ENCODE measurements at regions not wholly inside any gene's neighbourhood (a gene's known extent, or its start where the extent isn't known, plus 50 kb on each side); places are given as distances from the start of the nearest gene placed in this dataset.

GRCh38 chrX:41973208-41973607, 49.9 kb upstream of the CASK start:
- DNase-seq: no peak
